ENCODE measurements at regions not wholly inside any gene's neighbourhood (a gene's known extent, or its start where the extent isn't known, plus 50 kb on each side); places are given as distances from the start of the nearest gene placed in this dataset.

GRCh38 chr12:30006021-30006420 is 222.3 kb upstream of the TMTC1 start:
- no peaks in the 10 kb centered on the region for H3K4me1 Mint-ChIP-seq (ENCODE audit: unreplicated experiment)
- H3K36me3 Mint-ChIP-seq, result no peaks in the 10 kb centered on the region
- no peak overlapping the region for H3K4me3 Mint-ChIP-seq
- peaks cover 5% of the 10 kb centered on the region for H3K9me3 Mint-ChIP-seq
- no peak overlapping the region for H3K27ac Mint-ChIP-seq
- TF ChIP-seq, protein P1, sequence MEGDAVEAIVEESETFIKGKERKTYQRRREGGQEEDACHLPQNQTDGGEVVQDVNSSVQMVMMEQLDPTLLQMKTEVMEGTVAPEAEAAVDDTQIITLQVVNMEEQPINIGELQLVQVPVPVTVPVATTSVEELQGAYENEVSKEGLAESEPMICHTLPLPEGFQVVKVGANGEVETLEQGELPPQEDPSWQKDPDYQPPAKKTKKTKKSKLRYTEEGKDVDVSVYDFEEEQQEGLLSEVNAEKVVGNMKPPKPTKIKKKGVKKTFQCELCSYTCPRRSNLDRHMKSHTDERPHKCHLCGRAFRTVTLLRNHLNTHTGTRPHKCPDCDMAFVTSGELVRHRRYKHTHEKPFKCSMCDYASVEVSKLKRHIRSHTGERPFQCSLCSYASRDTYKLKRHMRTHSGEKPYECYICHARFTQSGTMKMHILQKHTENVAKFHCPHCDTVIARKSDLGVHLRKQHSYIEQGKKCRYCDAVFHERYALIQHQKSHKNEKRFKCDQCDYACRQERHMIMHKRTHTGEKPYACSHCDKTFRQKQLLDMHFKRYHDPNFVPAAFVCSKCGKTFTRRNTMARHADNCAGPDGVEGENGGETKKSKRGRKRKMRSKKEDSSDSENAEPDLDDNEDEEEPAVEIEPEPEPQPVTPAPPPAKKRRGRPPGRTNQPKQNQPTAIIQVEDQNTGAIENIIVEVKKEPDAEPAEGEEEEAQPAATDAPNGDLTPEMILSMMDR (conservative IDR thresholded peaks at IDR 0.05), result no peak
- no peaks in the 10 kb centered on the region for H3K27me3 Mint-ChIP-seq
- DNase-seq (ENCODE audit: extremely low spot score, unreplicated experiment), result no peak

- Mint-ChIP-seq H3K9me3 (peaks cover 5% of the 10 kb centered on the region), H3K36me3 (no peaks in the 10 kb centered on the region), H3K27me3 (no peaks in the 10 kb centered on the region), H3K4me3 (no peak overlapping the region), H3K27ac (no peak overlapping the region), H3K4me1 (ENCODE audit: unreplicated experiment) (no peaks in the 10 kb centered on the region)
- TF ChIP-seq, protein P1 (conservative IDR thresholded peaks at IDR 0.05), result no peak
- no peak for DNase-seq (ENCODE audit: extremely low spot score, unreplicated experiment)
Measured at GRCh38 chr12:30003321-30003720, 219.6 kb upstream of the TMTC1 start.

GRCh38 chr12:30002677-30003076 is 218.9 kb upstream of the TMTC1 start:
- Mint-ChIP-seq H3K4me1 (ENCODE audit: unreplicated experiment) (no peaks in the 10 kb centered on the region), H3K9me3 (peaks cover 5% of the 10 kb centered on the region), H3K36me3 (no peaks in the 10 kb centered on the region), H3K27me3 (no peaks in the 10 kb centered on the region), H3K4me3 (no peak overlapping the region), H3K27ac (no peak overlapping the region)
- no peak for DNase-seq (ENCODE audit: extremely low spot score, unreplicated experiment)
- TF ChIP-seq, protein P1 (conservative IDR thresholded peaks at IDR 0.05), result no peak

DNA sequence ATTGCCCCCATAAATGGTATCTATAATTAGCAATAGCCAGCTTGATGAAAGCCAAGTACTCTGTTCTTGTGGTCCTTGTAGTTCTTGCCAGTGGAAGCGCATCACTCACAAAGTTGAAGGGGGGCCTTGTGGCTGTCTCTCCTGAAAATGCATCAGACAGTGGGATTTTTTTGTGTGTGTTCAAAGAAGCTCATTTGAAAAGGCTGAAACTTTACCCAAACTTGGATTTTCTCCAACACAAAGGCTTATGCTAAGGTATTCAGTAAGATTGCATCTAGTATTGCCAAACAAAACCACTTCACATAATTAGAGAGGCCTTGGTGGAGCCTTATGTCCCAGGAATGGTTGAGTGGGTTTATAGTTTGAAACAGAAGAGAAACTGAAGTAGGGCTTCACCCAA is 216.7 kb upstream of the TMTC1 start:
- no peaks in the 10 kb centered on the region for H3K36me3 Mint-ChIP-seq
- H3K27me3 Mint-ChIP-seq, result peaks cover 10% of the 10 kb centered on the region
- DNase-seq (ENCODE audit: extremely low spot score, unreplicated experiment), result no peak
- no peaks in the 10 kb centered on the region for H3K4me1 Mint-ChIP-seq (ENCODE audit: unreplicated experiment)
- H3K4me3 Mint-ChIP-seq, result no peak overlapping the region
- TF ChIP-seq, protein P1 (conservative IDR thresholded peaks at IDR 0.05), result no peak
- H3K27ac Mint-ChIP-seq, result no peak overlapping the region
- H3K9me3 Mint-ChIP-seq, result no peaks in the 10 kb centered on the region

GRCh38 chr12:29996993-29997392 is 213.3 kb upstream of the TMTC1 start:
- no peak for DNase-seq (ENCODE audit: extremely low spot score, unreplicated experiment)
- Mint-ChIP-seq H3K4me3 (no peak overlapping the region), H3K4me1 (ENCODE audit: unreplicated experiment) (no peaks in the 10 kb centered on the region), H3K27me3 (peaks cover 14% of the 10 kb centered on the region), H3K9me3 (peaks cover 4% of the 10 kb centered on the region), H3K27ac (no peak overlapping the region), H3K36me3 (no peaks in the 10 kb centered on the region)
- TF ChIP-seq, protein P1 (conservative IDR thresholded peaks at IDR 0.05), result no peak

DNA sequence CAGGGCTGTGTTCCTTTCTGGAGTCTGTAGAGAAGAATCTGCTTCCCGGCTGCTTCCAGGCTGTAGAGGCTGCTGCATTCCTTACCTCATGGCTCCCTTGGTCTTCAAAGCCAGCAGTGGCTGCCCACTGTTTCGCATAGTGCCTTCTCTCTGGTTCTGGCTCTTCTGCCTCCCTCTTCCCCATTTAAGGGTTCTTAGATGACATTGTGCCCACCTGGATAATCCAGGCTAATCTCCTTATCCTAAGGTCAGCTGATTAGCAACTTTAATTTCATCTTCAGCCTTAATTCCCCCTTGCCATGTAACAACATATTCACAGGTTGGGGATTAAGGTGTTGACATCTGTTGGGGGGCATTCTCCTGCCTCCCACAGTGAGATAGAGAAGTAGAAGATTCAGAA is 208.6 kb upstream of the TMTC1 start:
- H3K27me3 Mint-ChIP-seq, result peaks cover 17% of the 10 kb centered on the region
- TF ChIP-seq, protein P1 (conservative IDR thresholded peaks at IDR 0.05), result no peak
- peaks cover 4% of the 10 kb centered on the region for H3K36me3 Mint-ChIP-seq
- H3K4me1 Mint-ChIP-seq (ENCODE audit: unreplicated experiment), result no peaks in the 10 kb centered on the region
- no peak for DNase-seq (ENCODE audit: extremely low spot score, unreplicated experiment)
- H3K9me3 Mint-ChIP-seq, result peaks cover 4% of the 10 kb centered on the region
- H3K27ac Mint-ChIP-seq, result no peak overlapping the region
- H3K4me3 Mint-ChIP-seq, result no peak overlapping the region
